ENCODE measurements at regions not wholly inside any gene's neighbourhood (a gene's known extent, or its start where the extent isn't known, plus 50 kb on each side); places are given as distances from the start of the nearest gene placed in this dataset.

DNA sequence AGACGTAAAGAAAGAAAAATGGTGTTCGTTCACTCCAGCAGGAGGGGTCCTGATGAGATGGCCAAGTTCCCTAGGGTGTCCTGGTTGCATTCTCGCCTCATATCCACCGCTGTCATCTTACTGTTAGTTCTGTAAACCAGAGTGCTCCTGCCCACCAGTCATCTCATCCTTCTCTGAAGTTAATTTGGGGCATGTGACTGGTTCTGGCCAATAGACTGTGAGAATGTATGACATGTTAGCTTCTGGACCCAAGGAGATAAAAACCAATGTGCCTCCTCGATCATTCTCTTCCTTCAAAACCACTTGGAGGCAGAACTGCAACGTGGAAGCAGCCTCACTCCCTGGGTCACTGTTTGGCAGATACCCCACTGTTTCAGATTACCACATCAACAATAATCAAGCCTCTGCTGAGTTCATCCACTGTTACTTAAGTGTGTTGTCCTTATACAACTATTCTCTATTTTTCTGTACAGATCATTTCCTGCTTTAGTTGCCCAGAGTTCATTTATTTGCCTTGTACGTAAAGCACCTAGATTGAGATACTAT is 759.1 kb downstream of the TSN start:
- TF ChIP-seq, protein P1, sequence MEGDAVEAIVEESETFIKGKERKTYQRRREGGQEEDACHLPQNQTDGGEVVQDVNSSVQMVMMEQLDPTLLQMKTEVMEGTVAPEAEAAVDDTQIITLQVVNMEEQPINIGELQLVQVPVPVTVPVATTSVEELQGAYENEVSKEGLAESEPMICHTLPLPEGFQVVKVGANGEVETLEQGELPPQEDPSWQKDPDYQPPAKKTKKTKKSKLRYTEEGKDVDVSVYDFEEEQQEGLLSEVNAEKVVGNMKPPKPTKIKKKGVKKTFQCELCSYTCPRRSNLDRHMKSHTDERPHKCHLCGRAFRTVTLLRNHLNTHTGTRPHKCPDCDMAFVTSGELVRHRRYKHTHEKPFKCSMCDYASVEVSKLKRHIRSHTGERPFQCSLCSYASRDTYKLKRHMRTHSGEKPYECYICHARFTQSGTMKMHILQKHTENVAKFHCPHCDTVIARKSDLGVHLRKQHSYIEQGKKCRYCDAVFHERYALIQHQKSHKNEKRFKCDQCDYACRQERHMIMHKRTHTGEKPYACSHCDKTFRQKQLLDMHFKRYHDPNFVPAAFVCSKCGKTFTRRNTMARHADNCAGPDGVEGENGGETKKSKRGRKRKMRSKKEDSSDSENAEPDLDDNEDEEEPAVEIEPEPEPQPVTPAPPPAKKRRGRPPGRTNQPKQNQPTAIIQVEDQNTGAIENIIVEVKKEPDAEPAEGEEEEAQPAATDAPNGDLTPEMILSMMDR (IDR thresholded peaks at IDR 0.05) = no peak
- no peak for TF ChIP-seq EZH2 (IDR thresholded peaks at IDR 0.05; ENCODE audit: borderline replicate concordance, insufficient read depth, low read depth, low read length, poor library complexity, severe bottlenecking)
